Endothelial cell of umbilical vein (primary cell): ENCODE measurements at regions not wholly inside any gene's neighbourhood (a gene's known extent, or its start where the extent isn't known, plus 50 kb on each side); places are given as distances from the start of the nearest gene placed in this dataset.

ENCODE experiments used
- BruUV-seq: library from RNA; stranded (reverse); fragments of 400-500 nt; replicated peaks from 2 replicates; lab custom pipeline; 2021; lab: Mats Ljungman, UMichigan
- CTCF ChIA-PET: fragments of 300-600, 350-600 bp; sonication (Branson Sonifier 250); formaldehyde crosslinking; loops from one replicate; lab custom pipeline; 2021; ENCODE audit warnings: antibody characterized with exemption, inconsistent platforms; lab: Charles Lee
- POLR2A ChIA-PET: fragments of 300-600, 350-600 bp; sonication (Branson Sonifier 250); formaldehyde crosslinking; loops from one replicate; lab custom pipeline; 2021; ENCODE audit warnings: antibody characterized with exemption, inconsistent platforms; lab: Charles Lee
- DNase-seq: peaks from one replicate; pipeline ENCODE4 v3.0.0-alpha.2; 2011; ENCODE audit warnings: low read depth, low spot score
- FAIRE-seq: peaks from 2 replicates; lab custom pipeline; 2011; peaks lifted over from hg19 to GRCh38; lab: Jason Lieb, UNC
- H2AFZ ChIP-seq: 2 replicates; pipeline ENCODE4 v1.6.0; 2012; ENCODE audit warnings: low read depth, low read length, control low read depth, inconsistent platforms
- H3K27ac ChIP-seq: 2 replicates; pipeline ENCODE4 v1.5.1; 2011; ENCODE audit warnings: low read depth, mild to moderate bottlenecking, control low read depth, low read length, moderate library complexity; ENCODE audit not compliant: insufficient read depth
- H3K27me3 ChIP-seq, 2 experiments: 2 replicates each; pipeline versions ENCODE4 v1.6.0 to v1.6.1; 2011; ENCODE audit warnings: low read length in 2 of 2, mixed read lengths in 1 of 2; ENCODE audit not compliant: control insufficient read depth in 2 of 2, insufficient read depth in 2 of 2
- H3K36me3 ChIP-seq, 2 experiments: 2 replicates in 1 of 2; 3 replicates in 1 of 2; pipeline ENCODE4 v1.5.1; 2011; ENCODE audit warnings: low read length in 2 of 2, mild to moderate bottlenecking in 1 of 2, moderate library complexity in 1 of 2; ENCODE audit not compliant: control insufficient read depth in 2 of 2, insufficient read depth in 2 of 2; ENCODE audit errors: extremely low read depth in 1 of 2
- H3K4me1 ChIP-seq: 3 replicates; pipeline ENCODE4 v1.5.1; 2011; ENCODE audit warnings: mild to moderate bottlenecking, low read length; ENCODE audit not compliant: control insufficient read depth, insufficient read depth; ENCODE audit errors: extremely low read depth
- H3K4me2 ChIP-seq: 2 replicates; pipeline ENCODE4 v1.6.1; 2011; ENCODE audit warnings: low read length, control low read depth, mixed read lengths; ENCODE audit not compliant: insufficient read depth
- H3K4me3 ChIP-seq, 3 experiments: fragments of 200-600 bp in 1 of 3; sonication (generic), shearing (Covaris generic) in 1 of 3; replicated peaks in 1 of 3; 2 replicates each; pipeline ENCODE4 v1.5.1; 2011 to 2016; ENCODE audit warnings: control low read depth in 3 of 3, low read length in 3 of 3, mild to moderate bottlenecking in 2 of 3, inconsistent platforms in 1 of 3, low read depth in 1 of 3, moderate library complexity in 1 of 3; ENCODE audit not compliant: insufficient read depth in 1 of 3
- H3K79me2 ChIP-seq: 2 replicates; pipeline ENCODE4 v1.6.0; 2012; ENCODE audit warnings: low read length, inconsistent platforms; ENCODE audit not compliant: control insufficient read depth, insufficient read depth
- H3K9ac ChIP-seq: replicated peaks from 2 replicates; pipeline ENCODE3; 2011; ENCODE audit warnings: low read length, control low read depth; ENCODE audit not compliant: insufficient read depth; ENCODE audit errors: extremely low read depth
- H3K9me1 ChIP-seq: replicated peaks from 3 replicates; pipeline ENCODE4 v1.6.0; 2011; ENCODE audit warnings: mild to moderate bottlenecking, low read length; ENCODE audit not compliant: control insufficient read depth, insufficient read depth; ENCODE audit errors: extremely low read depth
- H3K9me3 ChIP-seq: replicated peaks from 2 replicates; pipeline ENCODE4 v1.5.1; 2012; ENCODE audit warnings: low read length, inconsistent platforms; ENCODE audit not compliant: control insufficient read depth, insufficient read depth
- H4K20me1 ChIP-seq: replicated peaks from 2 replicates; pipeline ENCODE3; 2011; ENCODE audit warnings: mild to moderate bottlenecking, low read length; ENCODE audit not compliant: control insufficient read depth, insufficient read depth; ENCODE audit errors: extremely low read depth
- EZH2 ChIP-seq: IDR thresholded peaks from 2 replicates; pipeline ENCODE4 v1.6.1; 2012; ENCODE audit warnings: borderline replicate concordance, low read depth, mild to moderate bottlenecking, moderate library complexity, low read length, inconsistent platforms; ENCODE audit not compliant: severe bottlenecking
- FOS ChIP-seq: IDR thresholded peaks from 2 replicates; pipeline ENCODE4 v1.6.1; 2011; ENCODE audit warnings: mild to moderate bottlenecking, low read length, moderate library complexity, borderline replicate concordance; ENCODE audit not compliant: insufficient read depth
- GATA2 ChIP-seq: IDR thresholded peaks from 2 replicates; pipeline ENCODE4 v1.7.0; 2011; ENCODE audit warnings: low read depth, mild to moderate bottlenecking, moderate library complexity, mixed read lengths, low read length; ENCODE audit not compliant: insufficient read length, insufficient read depth
- JUN ChIP-seq: IDR thresholded peaks from 2 replicates; pipeline ENCODE4 v1.6.1; 2011; ENCODE audit warnings: borderline replicate concordance, low read depth; ENCODE audit not compliant: insufficient read length, insufficient read depth
- MAX ChIP-seq: IDR thresholded peaks from 2 replicates; pipeline ENCODE4 v1.6.1; 2011; ENCODE audit not compliant: insufficient read depth, insufficient read length
- MYC ChIP-seq: IDR thresholded peaks from one replicate; pipeline ENCODE4 v1.6.1; 2011; ENCODE audit warnings: mild to moderate bottlenecking, low read depth, low read length
- POLR2A ChIP-seq: IDR thresholded peaks from 2 replicates; pipeline ENCODE4 v1.6.1; 2012; ENCODE audit warnings: low read depth, mild to moderate bottlenecking, control low read depth, low read length
- POLR2AphosphoS5 ChIP-seq: IDR thresholded peaks from 2 replicates; pipeline ENCODE4 v1.6.1; 2012; ENCODE audit warnings: low read depth, mild to moderate bottlenecking, control low read depth, low read length, moderate library complexity; ENCODE audit not compliant: insufficient read depth
- dilution Hi-C: fragments of 300-500 bp; cut with MboI; formaldehyde crosslinking; loops from one replicate; pipeline ENCODE4 v1.15.0; 2019; ENCODE audit warnings: low sequenced_read_pairs; ENCODE audit not compliant: extremely low pct_ligation_motif_present
- intact Hi-C: fragments of 100-400 bp; cut with micrococcal nuclease; formaldehyde crosslinking; loops from one replicate; pipeline ENCODE4 v1.10.0; 2022
- TF ChIP-seq, protein P1 (sequence below), 2 donors: IDR thresholded peaks; 1 replicate in 1 of 2; 2 replicates in 1 of 2; pipeline ENCODE4 v1.5.1; 2011; ENCODE audit warnings: low read length in 2 of 2, mild to moderate bottlenecking in 2 of 2, moderate library complexity in 2 of 2, control low read depth in 1 of 2, inconsistent platforms in 1 of 2, low read depth in 1 of 2; ENCODE audit not compliant: insufficient read depth in 1 of 2; ENCODE audit errors: extremely low read depth in 1 of 2

DNA sequence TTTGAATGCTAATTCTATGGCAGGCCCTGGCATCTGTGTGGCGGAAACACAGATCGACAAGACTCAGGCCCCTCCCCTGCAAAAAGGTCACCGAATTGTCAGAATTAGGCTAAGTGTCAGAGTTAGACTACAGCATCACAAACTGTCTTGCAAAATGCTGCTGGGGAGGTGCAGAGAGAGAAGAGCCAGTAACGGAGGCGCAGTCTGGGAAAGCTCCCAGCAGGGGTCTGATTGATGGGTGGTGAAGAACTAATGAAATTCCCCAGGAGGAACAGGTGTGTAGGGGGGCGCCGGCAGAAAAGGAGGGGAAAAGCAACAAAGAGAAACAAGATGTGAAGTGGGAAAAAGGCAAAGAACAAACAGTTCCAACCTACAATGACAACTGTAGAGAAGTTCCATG, 72.7 kb upstream of the TAMM41 start:
- POLR2A ChIA-PET: no interaction called here
- no peaks in the 10 kb centered on the region for H3K79me2 ChIP-seq
- no peaks in the 10 kb centered on the region for H3K27me3 ChIP-seq
- FAIRE-seq (no peak), DNase-seq (no peak)
- no peaks in the 10 kb centered on the region for H3K9me1 ChIP-seq
- no peaks in the 10 kb centered on the region for H3K9me3 ChIP-seq
- H3K4me2 ChIP-seq: no peak overlapping the region
- intact Hi-C loops: no loop called here
- no peak overlapping the region for H3K27ac ChIP-seq
- BruUV-seq: no TSS peak
- no peak overlapping the region for H3K9ac ChIP-seq
- TF ChIP-seq POLR2AphosphoS5 (no peak), MAX (no peak)
- TF ChIP-seq, protein P1, sequence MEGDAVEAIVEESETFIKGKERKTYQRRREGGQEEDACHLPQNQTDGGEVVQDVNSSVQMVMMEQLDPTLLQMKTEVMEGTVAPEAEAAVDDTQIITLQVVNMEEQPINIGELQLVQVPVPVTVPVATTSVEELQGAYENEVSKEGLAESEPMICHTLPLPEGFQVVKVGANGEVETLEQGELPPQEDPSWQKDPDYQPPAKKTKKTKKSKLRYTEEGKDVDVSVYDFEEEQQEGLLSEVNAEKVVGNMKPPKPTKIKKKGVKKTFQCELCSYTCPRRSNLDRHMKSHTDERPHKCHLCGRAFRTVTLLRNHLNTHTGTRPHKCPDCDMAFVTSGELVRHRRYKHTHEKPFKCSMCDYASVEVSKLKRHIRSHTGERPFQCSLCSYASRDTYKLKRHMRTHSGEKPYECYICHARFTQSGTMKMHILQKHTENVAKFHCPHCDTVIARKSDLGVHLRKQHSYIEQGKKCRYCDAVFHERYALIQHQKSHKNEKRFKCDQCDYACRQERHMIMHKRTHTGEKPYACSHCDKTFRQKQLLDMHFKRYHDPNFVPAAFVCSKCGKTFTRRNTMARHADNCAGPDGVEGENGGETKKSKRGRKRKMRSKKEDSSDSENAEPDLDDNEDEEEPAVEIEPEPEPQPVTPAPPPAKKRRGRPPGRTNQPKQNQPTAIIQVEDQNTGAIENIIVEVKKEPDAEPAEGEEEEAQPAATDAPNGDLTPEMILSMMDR (IDR thresholded peaks at IDR 0.05; ENCODE audit: extremely low read depth in 1 of 2, insufficient read depth in 1 of 2, low read depth in 1 of 2, low read length in 2 of 2): no peak
- CTCF ChIA-PET: no interaction called here
- dilution Hi-C loops: no loop called here
- no peaks in the 10 kb centered on the region for H4K20me1 ChIP-seq
- H3K36me3 ChIP-seq: no peaks in the 10 kb centered on the region
- no peaks in the 10 kb centered on the region for H3K4me1 ChIP-seq
- H2AFZ ChIP-seq: no peak overlapping the region
- H3K4me3 ChIP-seq: no peak overlapping the region

GRCh38 chr3:11924518-11924917, 77.8 kb upstream of the TAMM41 start:
- dilution Hi-C loops (no loop called here), intact Hi-C loops (no loop called here)
- Histone ChIP-seq H4K20me1 (no peaks in the 10 kb centered on the region), H3K9me1 (no peaks in the 10 kb centered on the region), H3K27me3 (no peaks in the 10 kb centered on the region), H3K27ac (no peak overlapping the region), H3K9me3 (no peaks in the 10 kb centered on the region), H3K4me3 (no peak overlapping the region), H3K4me1 (no peaks in the 10 kb centered on the region), H2AFZ (no peak overlapping the region), H3K36me3 (no peaks in the 10 kb centered on the region), H3K4me2 (no peak overlapping the region), H3K9ac (no peak overlapping the region), H3K79me2 (no peaks in the 10 kb centered on the region)
- BruUV-seq: no TSS peak
- CTCF ChIA-PET: no interaction called here
- TF ChIP-seq FOS (no peak), JUN (no peak), MAX (no peak), MYC (no peak), POLR2AphosphoS5 (no peak), EZH2 (no peak), POLR2A (no peak), GATA2 (no peak)
- TF ChIP-seq, protein P1 (IDR thresholded peaks at IDR 0.05; ENCODE audit: extremely low read depth in 1 of 2, insufficient read depth in 1 of 2, low read depth in 1 of 2, low read length in 2 of 2): no peak
- DNase-seq (no peak), FAIRE-seq (no peak)
- POLR2A ChIA-PET: no interaction called here
